HepG2 (cell line): ENCODE measurements at regions not wholly inside any gene's neighbourhood (a gene's known extent, or its start where the extent isn't known, plus 50 kb on each side); places are given as distances from the start of the nearest gene placed in this dataset.

Experiments used
- FOXA1 ChIP-seq, 2 experiments: fragments of 450-650 bp in 1 of 2; sonication (generic) in 1 of 2; formaldehyde crosslinking in 1 of 2; IDR thresholded peaks; 2 replicates each; pipeline versions ENCODE4 v1.4.0 to v1.6.1; 2016 to 2020; ENCODE audit warnings: missing genetic modification reagents in 1 of 2
- PITX1 ChIP-seq: sonication (generic); formaldehyde crosslinking; IDR thresholded peaks from 2 replicates; pipeline ENCODE4 v1.5.1; 2020; ENCODE audit warnings: mild to moderate bottlenecking, missing genetic modification reagents
- PPARG ChIP-seq: conservative IDR thresholded peaks from 2 replicates; pipeline ENCODE4 v1.6.1; 2016; ENCODE audit warnings: missing biosample characterization, missing genetic modification reagents
- SIX1 ChIP-seq: sonication (generic); formaldehyde crosslinking; IDR thresholded peaks from 2 replicates; pipeline ENCODE4 v1.4.0; 2020; ENCODE audit warnings: missing genetic modification reagents, borderline replicate concordance
- ZBTB7B ChIP-seq: sonication (generic); formaldehyde crosslinking; IDR thresholded peaks from 2 replicates; pipeline ENCODE4 v1.4.0; 2020; ENCODE audit warnings: missing genetic modification reagents
- ZNF224 ChIP-seq: sonication (generic); formaldehyde crosslinking; IDR thresholded peaks from 2 replicates; pipeline ENCODE4 v1.5.0; 2020; ENCODE audit warnings: mild to moderate bottlenecking, missing genetic modification reagents
- ZNF556 ChIP-seq: sonication (generic); formaldehyde crosslinking; IDR thresholded peaks from 2 replicates; pipeline ENCODE4 v1.4.0; 2020; ENCODE audit warnings: mild to moderate bottlenecking, missing genetic modification reagents, borderline replicate concordance
- TF ChIP-seq, protein P1 (sequence below): IDR thresholded peaks from 2 replicates; pipeline ENCODE4 v1.4.0; 2020; ENCODE audit warnings: mild to moderate bottlenecking, missing genetic modification reagents
- TF ChIP-seq, protein P2 (sequence below): IDR thresholded peaks from 2 replicates; pipeline ENCODE4 v1.6.1; 2016; ENCODE audit warnings: mild to moderate bottlenecking

DNA sequence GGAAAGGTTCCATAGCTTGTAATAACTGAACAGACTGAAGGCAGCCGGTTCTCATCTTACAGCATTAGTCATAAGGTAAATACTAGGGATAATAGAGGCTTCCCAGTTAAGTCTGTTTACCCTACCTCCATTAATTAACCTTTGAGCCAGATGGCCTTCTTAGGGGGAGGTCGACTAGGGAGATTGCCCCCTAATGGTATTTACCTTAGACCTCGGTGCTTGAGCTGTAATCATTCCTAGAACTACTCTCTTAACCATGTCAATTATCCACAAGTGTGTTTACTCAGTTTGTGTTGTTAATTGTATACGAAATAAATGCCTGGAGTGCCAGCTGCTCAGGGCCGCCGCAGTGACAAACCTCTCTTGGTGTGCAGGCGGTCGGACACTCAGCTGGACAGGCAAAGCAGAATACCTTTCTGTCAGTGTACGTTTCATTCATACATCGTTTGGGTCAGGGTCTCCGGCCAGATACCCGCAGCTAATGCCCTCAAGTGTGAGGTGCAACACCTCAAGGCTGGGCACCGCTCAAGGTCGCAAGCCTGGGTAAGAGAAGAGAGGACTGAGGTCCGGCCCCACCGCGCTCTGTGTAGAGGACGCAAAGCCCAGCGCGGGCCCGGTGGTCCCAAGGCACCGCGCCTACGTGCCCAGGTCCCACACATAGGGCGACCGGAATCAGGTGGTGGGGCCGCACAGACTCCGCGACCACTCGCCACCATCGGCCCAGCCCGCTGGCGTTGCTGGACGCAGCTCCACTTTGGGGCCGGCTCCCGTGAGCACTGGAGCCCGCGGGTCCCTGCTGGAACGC is 931.0 kb downstream of the NLGN4Y start (continued):
- TF ChIP-seq PITX1 (CRISPR knock-in tag) (0 out of 2 replicates have a peak, but pooled peaks have one; percentile 31), ZBTB7B (CRISPR knock-in tag) (0 out of 2 replicates have a peak, but pooled peaks have one; percentile 40), ZNF556 (CRISPR knock-in tag) (no peak), ZNF224 (CRISPR knock-in tag) (no peak), SIX1 (peak; percentile 89), PPARG (peak; percentile 61; the same call in 1 of the 2 replicates), FOXA1 (IDR thresholded peaks at IDR 0.05) (no peak), FOXA1 (CRISPR knock-in tag; IDR thresholded peaks at IDR 0.05) (peak; percentile 78)
- TF ChIP-seq, protein P1, sequence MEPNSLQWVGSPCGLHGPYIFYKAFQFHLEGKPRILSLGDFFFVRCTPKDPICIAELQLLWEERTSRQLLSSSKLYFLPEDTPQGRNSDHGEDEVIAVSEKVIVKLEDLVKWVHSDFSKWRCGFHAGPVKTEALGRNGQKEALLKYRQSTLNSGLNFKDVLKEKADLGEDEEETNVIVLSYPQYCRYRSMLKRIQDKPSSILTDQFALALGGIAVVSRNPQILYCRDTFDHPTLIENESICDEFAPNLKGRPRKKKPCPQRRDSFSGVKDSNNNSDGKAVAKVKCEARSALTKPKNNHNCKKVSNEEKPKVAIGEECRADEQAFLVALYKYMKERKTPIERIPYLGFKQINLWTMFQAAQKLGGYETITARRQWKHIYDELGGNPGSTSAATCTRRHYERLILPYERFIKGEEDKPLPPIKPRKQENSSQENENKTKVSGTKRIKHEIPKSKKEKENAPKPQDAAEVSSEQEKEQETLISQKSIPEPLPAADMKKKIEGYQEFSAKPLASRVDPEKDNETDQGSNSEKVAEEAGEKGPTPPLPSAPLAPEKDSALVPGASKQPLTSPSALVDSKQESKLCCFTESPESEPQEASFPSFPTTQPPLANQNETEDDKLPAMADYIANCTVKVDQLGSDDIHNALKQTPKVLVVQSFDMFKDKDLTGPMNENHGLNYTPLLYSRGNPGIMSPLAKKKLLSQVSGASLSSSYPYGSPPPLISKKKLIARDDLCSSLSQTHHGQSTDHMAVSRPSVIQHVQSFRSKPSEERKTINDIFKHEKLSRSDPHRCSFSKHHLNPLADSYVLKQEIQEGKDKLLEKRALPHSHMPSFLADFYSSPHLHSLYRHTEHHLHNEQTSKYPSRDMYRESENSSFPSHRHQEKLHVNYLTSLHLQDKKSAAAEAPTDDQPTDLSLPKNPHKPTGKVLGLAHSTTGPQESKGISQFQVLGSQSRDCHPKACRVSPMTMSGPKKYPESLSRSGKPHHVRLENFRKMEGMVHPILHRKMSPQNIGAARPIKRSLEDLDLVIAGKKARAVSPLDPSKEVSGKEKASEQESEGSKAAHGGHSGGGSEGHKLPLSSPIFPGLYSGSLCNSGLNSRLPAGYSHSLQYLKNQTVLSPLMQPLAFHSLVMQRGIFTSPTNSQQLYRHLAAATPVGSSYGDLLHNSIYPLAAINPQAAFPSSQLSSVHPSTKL = peak; percentile 74
- TF ChIP-seq, protein P2, sequence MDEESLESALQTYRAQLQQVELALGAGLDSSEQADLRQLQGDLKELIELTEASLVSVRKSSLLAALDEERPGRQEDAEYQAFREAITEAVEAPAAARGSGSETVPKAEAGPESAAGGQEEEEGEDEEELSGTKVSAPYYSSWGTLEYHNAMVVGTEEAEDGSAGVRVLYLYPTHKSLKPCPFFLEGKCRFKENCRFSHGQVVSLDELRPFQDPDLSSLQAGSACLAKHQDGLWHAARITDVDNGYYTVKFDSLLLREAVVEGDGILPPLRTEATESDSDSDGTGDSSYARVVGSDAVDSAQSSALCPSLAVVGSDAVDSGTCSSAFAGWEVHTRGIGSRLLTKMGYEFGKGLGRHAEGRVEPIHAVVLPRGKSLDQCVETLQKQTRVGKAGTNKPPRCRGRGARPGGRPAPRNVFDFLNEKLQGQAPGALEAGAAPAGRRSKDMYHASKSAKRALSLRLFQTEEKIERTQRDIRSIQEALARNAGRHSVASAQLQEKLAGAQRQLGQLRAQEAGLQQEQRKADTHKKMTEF (CRISPR knock-in tag) = peak; percentile 53; the same call in 1 of the 2 replicates
